B cell (primary cell): ENCODE measurements at regions not wholly inside any gene's neighbourhood (a gene's known extent, or its start where the extent isn't known, plus 50 kb on each side); places are given as distances from the start of the nearest gene placed in this dataset.

Experiments used
- CTCF ChIP-seq: fragments of 200-600 bp; IDR thresholded peaks from one replicate; pipeline ENCODE4 v1.8.0; 2022; ENCODE audit warnings: antibody characterized with exemption, mild to moderate bottlenecking
- EZH2 ChIP-seq: IDR thresholded peaks from 2 replicates; pipeline ENCODE4 v1.6.1; 2012; ENCODE audit warnings: borderline replicate concordance, low read depth, mild to moderate bottlenecking, moderate library complexity, low read length; ENCODE audit not compliant: insufficient read depth, poor library complexity, severe bottlenecking

- TF ChIP-seq CTCF (no peak), EZH2 (no peak)
Measured at GRCh38 chr11:38296211-38296776, 1698.3 kb upstream of the RAG2 start.
